GM12878 (cell line): ENCODE measurements at regions not wholly inside any gene's neighbourhood (a gene's known extent, or its start where the extent isn't known, plus 50 kb on each side); places are given as distances from the start of the nearest gene placed in this dataset.

Experiments
- EGR1 ChIP-seq, 2 experiments: IDR thresholded peaks; 1 replicate in 1 of 2; 2 replicates in 1 of 2; pipeline ENCODE4 v1.6.1; 2011 to 2012; ENCODE audit warnings: low read depth in 2 of 2, low read length in 2 of 2, borderline replicate concordance in 1 of 2, mild to moderate bottlenecking in 1 of 2, moderate library complexity in 1 of 2
- MXI1 ChIP-seq: fragments of 150-350 bp; IDR thresholded peaks from 2 replicates; pipeline ENCODE4 v1.6.1; 2011; ENCODE audit warnings: low read depth, mild to moderate bottlenecking, inconsistent platforms, low read length, improper control_type of control experiment
- NFIC ChIP-seq: IDR thresholded peaks from 2 replicates; pipeline ENCODE4 v1.6.1; 2012; ENCODE audit warnings: low read depth, mild to moderate bottlenecking, inconsistent platforms, low read length, moderate library complexity
- POLR2AphosphoS2 ChIP-seq: IDR thresholded peaks from 2 replicates; pipeline ENCODE4 v1.6.1; 2011; ENCODE audit warnings: low read depth, mild to moderate bottlenecking, low read length, improper control_type of control experiment, moderate library complexity
- TARDBP ChIP-seq: IDR thresholded peaks from 2 replicates; pipeline ENCODE4 v1.6.1; 2016; ENCODE audit warnings: borderline replicate concordance
- ZNF592 ChIP-seq: fragments of 450-650 bp; IDR thresholded peaks from 2 replicates; pipeline ENCODE4 v1.6.1; 2017; ENCODE audit warnings: mild to moderate bottlenecking, moderate library complexity
- TF ChIP-seq, protein P1 (sequence below): fragments of 450-650 bp; IDR thresholded peaks from 2 replicates; pipeline ENCODE4 v1.6.1; 2016; ENCODE audit warnings: mild to moderate bottlenecking, moderate library complexity, borderline replicate concordance

- TF ChIP-seq, protein P1, sequence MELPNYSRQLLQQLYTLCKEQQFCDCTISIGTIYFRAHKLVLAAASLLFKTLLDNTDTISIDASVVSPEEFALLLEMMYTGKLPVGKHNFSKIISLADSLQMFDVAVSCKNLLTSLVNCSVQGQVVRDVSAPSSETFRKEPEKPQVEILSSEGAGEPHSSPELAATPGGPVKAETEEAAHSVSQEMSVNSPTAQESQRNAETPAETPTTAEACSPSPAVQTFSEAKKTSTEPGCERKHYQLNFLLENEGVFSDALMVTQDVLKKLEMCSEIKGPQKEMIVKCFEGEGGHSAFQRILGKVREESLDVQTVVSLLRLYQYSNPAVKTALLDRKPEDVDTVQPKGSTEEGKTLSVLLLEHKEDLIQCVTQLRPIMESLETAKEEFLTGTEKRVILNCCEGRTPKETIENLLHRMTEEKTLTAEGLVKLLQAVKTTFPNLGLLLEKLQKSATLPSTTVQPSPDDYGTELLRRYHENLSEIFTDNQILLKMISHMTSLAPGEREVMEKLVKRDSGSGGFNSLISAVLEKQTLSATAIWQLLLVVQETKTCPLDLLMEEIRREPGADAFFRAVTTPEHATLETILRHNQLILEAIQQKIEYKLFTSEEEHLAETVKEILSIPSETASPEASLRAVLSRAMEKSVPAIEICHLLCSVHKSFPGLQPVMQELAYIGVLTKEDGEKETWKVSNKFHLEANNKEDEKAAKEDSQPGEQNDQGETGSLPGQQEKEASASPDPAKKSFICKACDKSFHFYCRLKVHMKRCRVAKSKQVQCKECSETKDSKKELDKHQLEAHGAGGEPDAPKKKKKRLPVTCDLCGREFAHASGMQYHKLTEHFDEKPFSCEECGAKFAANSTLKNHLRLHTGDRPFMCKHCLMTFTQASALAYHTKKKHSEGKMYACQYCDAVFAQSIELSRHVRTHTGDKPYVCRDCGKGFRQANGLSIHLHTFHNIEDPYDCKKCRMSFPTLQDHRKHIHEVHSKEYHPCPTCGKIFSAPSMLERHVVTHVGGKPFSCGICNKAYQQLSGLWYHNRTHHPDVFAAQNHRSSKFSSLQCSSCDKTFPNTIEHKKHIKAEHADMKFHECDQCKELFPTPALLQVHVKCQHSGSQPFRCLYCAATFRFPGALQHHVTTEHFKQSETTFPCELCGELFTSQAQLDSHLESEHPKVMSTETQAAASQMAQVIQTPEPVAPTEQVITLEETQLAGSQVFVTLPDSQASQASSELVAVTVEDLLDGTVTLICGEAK = no peak
- TF ChIP-seq MXI1 (no peak), TARDBP (no peak), NFIC (no peak), POLR2AphosphoS2 (no peak), EGR1 (IDR thresholded peaks at IDR 0.05; ENCODE audit: borderline replicate concordance in 1 of 2, low read depth in 2 of 2, low read length in 2 of 2) (no peak), ZNF592 (no peak)
Observed at GRCh38 chr5:29852329-29852728, 1341.2 kb upstream of the CDH6 start (continued).
